ENCODE measurements at regions not wholly inside any gene's neighbourhood (a gene's known extent, or its start where the extent isn't known, plus 50 kb on each side); places are given as distances from the start of the nearest gene placed in this dataset.

DNA sequence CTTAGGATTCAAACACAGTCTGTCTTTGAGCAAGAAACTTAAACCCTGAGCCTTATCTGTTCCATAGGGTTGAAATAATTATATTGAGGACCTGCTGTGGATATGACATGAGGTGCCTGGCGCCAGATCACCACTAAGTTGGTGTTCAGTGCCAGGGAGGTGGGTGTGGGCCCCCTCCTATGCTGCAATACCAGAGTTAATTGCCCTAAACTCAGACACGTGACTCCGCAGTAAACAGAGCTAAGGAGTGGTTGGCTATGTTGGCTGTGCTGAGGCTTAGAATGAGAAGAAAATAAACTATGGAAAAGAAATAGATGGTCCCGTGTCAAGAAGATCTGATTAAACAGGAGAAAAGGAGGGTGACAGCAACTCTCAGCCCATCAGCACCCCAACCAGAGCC, 419.4 kb upstream of the JARID2 start:
- no peak for DNase-seq (ENCODE audit: low read depth, low spot score)

DNA sequence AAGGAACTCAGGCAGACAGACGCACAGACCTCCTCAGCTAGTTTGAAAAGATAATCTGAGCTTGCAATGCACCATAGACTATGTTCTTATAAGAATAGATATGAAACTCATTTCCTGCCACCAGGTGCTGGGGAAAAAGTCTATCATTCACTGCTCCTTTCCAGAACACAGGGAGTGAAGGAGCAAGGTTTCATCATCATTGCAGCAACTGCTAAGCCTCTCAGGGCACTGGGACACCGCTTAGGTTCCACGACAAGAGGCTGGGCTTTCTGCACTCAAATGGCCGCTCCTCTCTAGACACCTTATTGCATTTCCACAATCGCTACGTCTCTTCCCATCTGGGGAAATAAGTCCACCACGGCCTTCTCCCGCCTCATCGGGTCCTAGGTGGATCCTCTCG, 418.5 kb upstream of the JARID2 start:
- no peak for DNase-seq (ENCODE audit: low read depth, low spot score)

DNA sequence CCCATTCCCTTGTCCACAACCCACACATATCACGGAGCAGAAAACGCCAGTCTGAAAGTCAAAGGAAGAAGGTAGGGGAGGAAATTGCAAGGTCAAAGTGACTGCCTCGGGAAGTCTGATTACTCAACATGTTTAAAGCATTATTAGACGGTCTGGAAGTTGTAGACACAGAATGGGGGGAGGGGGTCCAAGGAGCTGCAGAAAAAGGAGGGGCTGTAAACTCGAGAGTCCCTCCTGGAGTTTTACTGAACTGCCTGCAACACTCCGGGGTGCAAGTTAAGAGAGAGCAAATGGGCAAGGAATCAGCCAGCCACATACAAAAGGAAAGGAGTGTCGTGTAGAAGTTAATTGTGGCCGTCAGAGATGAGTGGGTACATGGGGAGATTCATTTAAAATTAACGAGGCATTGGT, 417.7 kb upstream of the JARID2 start:
- no peak for DNase-seq (ENCODE audit: low read depth, low spot score)

DNA sequence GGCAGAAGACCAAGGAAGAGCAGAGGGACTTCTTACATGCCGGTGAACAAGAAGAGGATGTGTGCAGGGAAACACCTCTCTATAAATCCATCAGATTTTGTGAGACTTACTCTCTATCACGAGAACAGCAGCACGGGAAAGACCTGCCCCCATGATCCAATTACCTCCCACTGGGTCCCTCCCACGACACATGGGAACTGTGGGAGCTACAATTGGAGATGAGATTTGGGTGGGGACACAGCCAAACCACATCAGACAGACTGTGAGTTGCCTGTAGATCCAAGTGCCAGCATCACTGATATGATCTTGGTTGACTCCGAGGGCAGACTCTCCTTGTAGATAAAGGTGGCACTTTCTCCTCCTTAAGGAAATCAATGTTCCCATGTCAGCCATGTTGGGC, 414.8 kb upstream of the JARID2 start:
- no peak for DNase-seq (ENCODE audit: low read depth, low spot score)

DNA sequence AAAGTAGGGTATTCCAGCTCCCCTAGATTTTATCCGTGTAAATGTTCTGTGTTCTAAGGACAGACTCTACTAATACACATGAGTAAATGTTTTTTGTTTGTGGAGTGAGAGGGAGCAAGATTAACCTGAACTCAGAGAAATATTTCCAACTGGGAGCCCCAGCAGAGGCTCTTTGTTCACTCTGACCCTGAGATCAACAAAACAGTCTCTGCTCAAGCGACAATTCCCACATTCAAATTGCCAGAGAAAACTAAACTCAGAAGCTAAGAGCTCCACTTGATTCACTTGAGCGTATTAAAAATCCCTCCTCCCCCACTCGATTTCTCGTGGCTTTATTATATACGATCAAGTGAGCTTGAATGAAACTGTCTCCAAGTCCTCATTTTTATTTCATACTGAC, 413.9 kb upstream of the JARID2 start:
- no peak for DNase-seq (ENCODE audit: low read depth, low spot score)

DNA sequence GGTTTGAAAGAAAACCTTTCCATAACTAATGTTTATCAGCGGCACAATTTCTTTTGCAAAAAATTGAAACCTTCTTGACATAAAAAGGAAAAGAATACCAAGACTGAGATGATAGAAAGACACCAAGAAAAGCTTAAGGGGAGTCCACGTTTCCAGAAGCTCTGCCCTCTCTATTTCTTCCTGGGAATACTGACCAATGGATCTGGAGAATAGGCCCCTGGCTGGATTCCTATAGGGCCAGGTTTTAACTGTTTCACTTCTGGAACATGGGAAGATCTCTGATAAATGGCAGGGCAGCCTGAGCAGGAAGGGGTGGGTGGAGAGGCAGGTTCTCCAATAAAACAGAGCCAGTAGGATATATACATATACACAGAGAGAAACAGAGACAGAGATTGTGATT, 413.4 kb upstream of the JARID2 start:
- no peak for DNase-seq (ENCODE audit: low read depth, low spot score)

DNA sequence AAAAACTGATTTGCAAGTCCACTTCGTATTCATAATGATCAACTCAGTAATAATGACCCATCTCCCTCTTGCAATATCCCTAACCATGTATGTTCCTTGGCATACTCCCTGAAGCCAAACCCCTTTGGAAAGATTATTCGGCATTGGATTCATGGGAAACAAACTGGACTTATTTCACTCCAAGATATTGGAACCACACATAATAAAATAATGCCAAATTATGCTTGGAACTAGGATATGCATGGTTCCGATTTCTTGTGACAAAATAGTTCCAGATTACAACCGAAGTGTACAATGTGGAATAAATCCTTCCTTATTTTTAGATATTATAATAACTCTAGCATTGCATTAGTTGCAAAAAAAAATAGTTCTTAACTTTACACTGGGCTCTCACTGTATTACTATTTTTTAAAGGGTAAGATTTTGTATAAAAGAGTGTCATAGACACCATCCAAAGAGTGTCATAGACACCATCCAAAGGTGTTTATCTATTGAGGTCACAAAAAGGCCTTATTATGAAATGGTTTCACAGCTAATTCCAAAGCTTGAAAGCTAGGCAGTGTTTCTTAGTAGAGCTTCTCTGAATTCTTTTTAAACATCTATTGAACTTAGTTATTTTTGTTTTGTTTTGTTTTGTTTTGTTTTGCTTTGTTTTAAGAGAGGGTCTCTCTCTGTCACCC, 410.9 kb upstream of the JARID2 start:
- DNase-seq (ENCODE audit: low read depth, low spot score) = no peak

DNA sequence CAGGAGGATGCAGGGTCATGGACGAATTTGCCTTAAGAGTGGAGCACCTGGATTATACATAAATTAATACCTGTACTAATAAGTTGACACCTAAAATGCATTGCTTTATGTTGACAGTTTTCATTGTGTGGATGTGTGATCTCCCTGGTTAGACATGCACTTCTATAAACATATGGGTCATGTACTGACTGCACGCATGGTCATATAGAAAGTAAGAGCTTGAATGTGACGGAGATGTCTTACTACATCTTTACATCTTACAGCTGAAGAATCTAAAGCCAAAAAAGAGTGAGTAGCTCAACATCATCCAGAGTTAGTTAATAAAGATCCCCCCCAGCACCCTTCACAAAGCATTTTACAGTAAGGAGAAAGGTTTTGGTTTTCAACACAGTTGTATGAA, 408.4 kb upstream of the JARID2 start:
- DNase-seq (ENCODE audit: low read depth, low spot score) = no peak

DNA sequence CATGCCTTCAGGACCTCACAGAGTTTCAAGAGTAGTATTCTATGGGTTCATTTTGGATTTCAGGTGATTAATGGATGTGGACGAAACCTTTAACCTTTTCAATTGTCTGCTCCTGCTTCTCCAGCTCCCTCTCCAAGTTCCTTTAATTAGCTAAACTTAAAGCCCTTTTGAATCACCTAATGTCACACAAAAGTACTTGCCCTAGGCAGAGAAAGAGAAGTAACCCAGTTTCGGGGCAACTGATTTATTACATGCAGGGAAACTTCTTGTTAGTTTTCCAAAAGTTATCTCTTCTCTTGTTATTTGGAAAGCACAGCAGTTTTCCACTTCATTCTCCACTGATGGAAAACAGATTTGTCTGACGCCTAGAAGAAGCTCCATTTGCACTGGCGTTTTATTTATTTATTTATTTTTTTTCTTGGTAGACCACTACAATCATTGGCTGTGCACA, 407.7 kb upstream of the JARID2 start:
- no peak for DNase-seq (ENCODE audit: low read depth, low spot score)

DNA sequence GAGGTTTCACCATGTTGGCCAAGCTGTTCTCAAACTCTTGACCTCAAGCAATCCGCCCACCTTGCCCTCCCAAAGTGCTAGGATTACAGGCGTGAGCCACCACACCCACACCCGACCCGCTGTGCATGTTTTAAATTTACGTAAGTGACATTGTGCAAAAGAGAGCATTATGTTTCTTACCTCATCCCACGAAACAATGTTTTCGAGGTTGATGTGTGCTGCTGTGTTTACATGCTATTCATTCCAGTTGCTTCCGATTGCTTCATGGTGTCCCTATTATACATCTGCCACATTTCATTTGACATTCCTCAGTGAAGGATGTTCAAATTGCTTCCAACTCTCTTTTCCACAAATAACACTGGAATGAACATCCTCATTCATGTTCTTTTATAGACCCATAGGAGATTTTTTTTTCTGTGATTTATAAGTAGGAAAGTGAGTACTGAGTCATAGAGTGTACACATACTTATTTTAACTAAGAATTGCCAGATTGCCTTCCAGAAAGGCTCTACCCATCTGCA, 403.9 kb upstream of the JARID2 start:
- no peak for DNase-seq (ENCODE audit: low read depth, low spot score)

DNA sequence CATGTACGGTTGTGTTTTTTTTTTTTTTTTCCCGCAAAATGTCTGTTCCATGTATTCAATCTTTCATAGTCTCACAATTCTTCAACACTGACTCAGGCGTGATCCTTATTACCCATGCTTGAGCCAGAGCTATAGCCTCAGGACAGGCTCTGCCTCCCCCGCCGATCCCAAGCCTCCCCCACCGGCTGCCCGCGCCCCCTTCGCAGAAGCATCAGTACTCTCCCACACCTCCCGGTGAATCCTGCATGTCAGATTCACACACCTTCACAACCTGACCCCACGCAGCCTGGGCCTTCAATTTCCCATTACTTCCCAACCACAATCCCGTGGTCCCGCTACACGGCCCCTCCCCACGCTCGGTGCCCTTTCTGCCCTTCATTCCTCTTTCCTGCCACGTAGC, 401.5 kb upstream of the JARID2 start:
- DNase-seq (ENCODE audit: low read depth, low spot score) = no peak

DNA sequence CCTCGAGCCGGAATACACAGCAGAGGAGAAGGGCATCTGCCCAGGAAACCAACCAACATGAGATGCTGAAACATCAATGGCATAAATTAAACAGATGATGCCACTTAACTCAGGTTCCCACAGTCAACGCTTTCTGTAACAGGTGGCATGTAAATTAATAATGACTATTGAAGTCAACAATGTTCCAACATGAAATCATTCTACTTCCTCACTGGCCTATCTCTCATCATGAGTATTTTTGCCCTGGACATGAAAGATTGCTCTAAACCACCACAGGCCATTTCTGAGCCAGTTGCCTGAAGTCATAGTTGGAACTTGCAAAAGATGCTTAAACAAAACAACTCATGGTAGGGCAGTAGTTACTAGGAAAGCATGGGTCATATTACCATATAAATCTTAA, 397.9 kb upstream of the JARID2 start:
- DNase-seq (ENCODE audit: low read depth, low spot score) = no peak

DNA sequence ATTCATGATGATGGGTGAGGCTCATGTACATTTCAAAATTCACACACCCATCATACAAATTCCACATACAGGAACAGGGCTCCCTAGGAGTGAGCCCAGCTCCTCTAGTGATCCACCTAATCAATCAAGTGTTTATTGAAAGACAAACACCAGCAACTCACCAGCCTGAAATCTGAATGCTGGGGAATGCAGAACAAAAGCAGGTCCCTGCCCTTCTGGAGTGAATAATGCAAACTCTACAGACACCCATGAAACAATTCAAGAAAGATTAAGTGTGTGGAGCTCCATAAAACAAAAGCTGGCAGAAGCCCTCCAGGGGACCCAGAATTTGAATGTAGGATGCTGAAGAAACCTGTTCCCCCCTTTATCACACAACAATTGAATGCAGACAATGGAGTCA, 396.7 kb upstream of the JARID2 start:
- DNase-seq (ENCODE audit: low read depth, low spot score) = no peak

DNA sequence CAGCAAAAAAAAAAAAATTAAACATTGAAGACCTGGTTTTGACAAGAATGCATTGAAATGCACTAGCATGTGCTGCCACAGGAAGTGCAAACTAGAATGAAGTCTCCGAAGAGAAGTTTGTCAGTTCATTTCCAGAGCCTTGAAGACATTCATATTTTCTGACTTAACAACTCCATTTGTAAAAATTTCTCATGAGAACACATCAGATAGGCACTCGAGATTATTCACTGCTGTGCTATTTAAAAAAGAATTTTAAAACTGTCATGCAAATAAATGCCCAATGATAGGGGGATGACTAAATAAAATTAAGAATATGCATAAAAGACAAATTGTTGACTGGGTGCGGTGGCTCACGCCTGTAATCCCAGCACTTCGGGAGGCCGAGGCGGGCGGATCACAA, 394.6 kb upstream of the JARID2 start:
- DNase-seq (ENCODE audit: low read depth, low spot score) = no peak

DNA sequence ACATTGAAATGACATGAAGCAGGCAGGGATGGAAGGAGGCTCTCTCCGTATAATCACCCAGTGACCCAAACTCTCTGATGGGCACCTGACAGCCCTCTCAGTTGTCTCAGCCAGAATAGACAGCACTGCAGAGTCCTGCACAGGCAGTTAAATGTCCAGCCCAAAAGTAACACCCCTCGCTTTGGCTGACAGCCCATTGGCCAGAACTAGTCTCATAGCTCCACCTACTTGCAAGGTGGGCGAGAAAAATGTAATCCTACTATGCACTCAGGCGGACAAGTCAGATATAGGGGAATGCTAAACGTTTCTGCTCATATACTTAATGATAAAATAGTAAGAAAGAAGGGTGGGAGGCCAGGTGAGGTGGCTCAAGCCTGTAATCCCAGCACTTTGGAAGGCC, 393.5 kb upstream of the JARID2 start:
- no peak for DNase-seq (ENCODE audit: low read depth, low spot score)

DNA sequence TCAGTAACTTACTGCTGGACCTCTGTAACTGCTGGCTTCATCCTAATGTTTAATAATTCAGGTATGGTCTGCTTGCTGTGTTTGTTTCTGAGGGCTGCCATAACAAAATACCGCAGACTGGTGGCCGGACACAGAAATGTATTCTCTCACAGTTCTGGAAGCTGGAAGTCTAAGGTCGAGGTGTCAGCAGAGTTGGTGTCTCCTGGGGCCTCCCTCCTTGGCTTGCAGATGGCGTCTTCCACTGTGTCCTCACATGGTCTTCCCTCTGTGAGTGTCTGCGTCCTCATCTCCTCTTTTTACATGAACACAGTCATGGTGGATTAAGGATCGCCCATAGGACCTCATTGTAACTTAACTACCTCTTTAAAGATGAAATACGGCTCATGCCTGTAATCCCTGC, 389.7 kb upstream of the JARID2 start:
- DNase-seq (ENCODE audit: low read depth, low spot score) = no peak

DNA sequence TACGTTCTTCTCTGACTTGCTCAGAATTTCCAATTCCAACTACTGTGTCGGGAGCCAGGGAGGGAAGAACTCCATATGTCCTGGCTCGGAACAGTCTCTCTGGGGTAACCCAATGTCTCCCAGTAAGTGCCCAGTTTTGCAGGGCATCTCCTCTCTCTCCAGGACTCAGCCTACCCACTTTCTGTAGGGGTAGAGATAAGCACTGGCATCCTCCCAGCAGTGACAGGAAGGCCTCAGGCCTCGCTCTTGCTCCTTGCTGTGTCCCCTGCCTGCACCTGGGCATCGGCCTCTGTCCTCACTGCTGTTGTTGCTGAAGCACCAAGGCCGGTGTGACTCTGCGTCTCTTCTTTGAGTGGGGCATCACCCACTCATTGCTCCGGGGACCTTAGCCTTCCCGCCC, 388.9 kb upstream of the JARID2 start:
- DNase-seq (ENCODE audit: low read depth, low spot score) = no peak

DNA sequence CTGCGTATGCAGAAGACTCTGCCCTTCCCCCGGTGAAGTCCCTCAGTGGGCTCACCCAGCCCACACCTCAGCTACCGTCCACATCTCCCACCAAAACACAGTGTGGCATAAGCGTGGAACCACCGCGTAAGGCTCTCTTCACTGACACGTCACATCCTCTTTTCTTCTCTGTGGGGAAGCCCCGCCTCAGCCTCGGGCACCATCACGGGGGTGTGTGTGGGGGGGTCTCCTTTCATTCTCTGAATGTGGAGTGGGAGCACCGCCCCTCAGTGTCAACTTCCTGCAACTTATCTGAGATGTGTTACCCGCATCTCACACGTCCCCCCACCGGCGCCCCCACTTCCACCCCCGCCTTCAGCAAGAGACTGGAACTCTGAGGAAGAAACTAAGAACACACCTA, 388.4 kb upstream of the JARID2 start:
- DNase-seq (ENCODE audit: low read depth, low spot score) = no peak

DNA sequence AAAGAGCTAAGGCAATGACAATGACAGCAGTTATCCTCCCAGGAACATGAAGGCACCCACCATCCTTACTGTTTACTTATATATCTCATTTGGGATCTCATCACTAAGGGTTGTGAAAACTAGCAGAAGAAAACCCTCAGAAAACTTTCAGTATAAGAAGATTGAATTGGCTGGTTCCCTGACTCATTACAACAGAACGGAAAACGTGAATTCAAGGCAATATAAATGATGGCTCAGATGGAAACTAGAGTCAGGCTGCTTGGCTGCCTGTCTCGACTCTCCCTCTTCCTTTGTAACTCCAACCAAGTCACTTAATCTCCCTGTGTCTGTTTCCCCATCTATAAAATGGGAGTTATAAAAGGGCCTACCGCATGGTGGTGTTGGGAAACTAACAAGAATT, 387.1 kb upstream of the JARID2 start:
- no peak for DNase-seq (ENCODE audit: low read depth, low spot score)

DNA sequence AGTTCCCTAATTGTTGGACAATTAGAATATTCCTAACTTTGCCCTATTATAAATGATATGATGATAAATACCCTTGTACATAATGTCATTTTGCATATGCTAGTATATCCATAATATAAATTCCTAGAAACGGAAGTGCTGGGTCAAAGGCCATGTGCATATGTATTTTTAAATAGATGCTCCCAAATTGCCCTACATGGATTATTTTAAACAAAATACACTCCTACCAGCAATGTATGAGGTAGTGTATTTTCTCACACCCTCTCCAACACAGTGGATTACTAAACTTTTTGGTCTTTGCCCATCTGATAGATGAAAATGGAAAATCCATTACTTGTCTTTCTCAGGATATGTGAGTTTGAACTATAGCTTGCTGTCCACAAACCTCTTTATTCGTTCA, 385.1 kb upstream of the JARID2 start:
- no peak for DNase-seq (ENCODE audit: low read depth, low spot score)

DNA sequence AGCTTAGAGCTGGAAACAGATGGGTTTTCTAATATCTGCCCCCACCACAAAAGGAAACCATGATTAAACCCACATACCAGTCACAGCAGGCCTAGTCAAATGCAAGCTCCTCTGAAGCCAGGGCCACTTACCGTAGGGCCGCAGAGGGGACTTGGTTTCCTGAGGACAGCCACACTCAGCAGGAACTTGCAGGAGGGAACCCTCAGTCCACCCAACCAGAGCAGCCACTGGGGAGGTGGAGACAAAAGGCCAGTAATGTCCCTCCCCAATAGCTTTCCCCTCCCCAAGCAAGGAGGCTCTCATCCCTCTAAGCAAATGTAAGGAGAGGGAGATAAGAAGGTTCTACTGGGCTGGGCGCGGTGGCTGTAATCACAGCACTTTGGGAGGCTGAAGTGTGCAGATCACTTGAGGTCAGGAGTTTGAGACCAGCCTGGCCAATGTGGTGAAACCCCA, 384.4 kb upstream of the JARID2 start:
- no peak for DNase-seq (ENCODE audit: low read depth, low spot score)

DNA sequence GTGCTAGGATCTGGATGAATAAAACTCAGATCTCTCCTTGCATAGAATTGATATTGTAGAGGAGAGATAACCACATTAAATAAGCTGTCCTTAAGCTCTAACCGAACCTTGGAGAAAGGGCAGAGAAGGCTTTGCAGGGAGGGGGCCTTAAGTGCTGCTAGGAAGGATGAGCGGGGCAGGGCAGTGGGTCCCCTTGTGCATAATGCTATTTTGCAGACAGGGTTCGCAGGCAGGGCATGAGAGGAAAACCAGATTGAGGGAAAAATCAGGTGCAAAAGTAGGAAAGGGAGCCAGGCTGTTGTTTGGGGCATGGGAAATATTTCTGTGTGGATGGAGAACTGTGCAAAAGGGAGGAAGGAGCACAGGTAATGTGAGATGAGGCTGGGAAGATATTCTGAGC, 383.0 kb upstream of the JARID2 start:
- no peak for DNase-seq (ENCODE audit: low read depth, low spot score)

DNA sequence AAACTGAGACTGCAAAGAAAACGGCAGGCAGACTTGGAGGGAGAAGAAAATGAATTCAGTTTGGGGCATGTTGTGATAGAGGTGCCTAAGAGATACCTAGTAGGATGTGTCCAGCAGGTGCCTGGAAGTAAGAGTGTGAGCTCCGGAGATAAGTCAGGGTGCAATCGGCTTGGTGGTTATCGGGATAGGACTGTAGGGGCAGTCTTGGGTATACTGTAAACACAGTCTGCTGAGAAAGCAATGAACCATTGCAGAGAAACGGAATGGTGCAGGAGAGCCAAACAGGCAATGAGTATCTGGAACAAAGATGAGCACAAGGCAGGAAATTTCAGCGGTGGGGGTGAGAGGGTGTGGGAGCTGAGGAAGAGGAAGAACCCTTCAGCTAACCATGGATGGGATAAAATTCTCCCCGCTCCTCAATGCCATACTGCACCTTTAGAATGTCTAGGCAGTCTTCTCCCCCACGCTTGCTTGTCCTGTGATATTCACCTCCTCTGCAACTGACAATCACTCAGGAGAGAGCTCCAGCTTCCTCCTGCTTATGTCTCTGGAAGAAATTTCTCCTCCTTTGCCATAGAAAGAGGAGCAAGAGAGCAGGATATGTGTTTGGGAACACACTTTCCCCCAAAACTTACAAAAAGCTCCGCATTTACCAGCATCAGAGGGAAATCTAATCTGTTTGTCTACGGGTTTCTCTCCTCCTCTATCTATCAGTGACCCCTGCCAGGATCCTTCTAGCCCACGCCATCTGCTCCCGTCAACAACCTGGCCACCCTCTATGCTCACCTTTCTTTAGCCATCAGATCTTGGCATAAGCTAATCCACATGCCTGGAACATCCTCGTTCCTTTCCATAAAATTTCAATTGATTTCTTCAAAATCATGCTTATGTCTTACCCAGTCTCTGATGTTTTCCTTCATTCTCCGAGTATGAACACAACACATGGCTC, 381.7 kb upstream of the JARID2 start:
- no peak for DNase-seq (ENCODE audit: low read depth, low spot score)

All from pulmonary artery endothelial cell (primary cell).